ENCODE measurements at regions not wholly inside any gene's neighbourhood (a gene's known extent, or its start where the extent isn't known, plus 50 kb on each side); places are given as distances from the start of the nearest gene placed in this dataset.

DNA sequence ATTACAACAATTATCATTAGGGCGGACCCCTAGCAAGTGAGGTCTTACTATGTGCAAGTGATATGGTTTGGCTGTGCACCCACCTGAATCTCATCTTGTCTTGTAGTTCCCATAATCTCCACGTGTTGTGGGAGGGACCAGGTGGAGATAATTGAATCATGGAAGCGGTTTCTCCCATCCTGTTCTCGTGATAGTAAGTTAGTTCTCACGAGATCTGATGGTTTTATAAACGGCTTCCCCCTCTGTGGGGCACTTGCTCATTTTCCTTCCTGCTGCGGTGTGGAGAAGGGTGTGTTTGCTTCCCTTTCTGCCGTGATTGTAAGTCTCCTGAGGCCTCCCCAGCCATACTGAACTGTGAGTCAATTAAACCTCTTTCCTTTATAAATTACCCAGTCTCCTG is 96.1 kb upstream of the CDK6 start:
- WGBS, 2 experiments (ENCODE audit: extremely low coverage in 1 of 2, insufficient coverage in 1 of 2, insufficient read length in 1 of 2, insufficient replicate concordance in 2 of 2, low coverage in 1 of 2, low lambda C conversion rate in 2 of 2, missing lambda C conversion rate in 1 of 2) = 90% methylated on average over 8 of the region's 8 CpGs; no CpG with 5 or more reads in 1 of the 2 experiments
- FAIRE-seq (no peak), DNase-seq (ENCODE audit: low read depth in 1 of 2, low spot score in 2 of 2) (no peak)
- Histone ChIP-seq H3K18ac (ENCODE audit: extremely low read depth, low read length) (no peak overlapping the region), H3K79me1 (ENCODE audit: low read depth, low read length) (no peaks in the 10 kb centered on the region), H4K5ac (ENCODE audit: insufficient read length, low read depth, low read length) (no peak overlapping the region), H3K36me3 (ENCODE audit: control insufficient read depth in 2 of 4, insufficient read depth in 4 of 4, low read length in 3 of 4) (no peaks in the 10 kb centered on the region), H2BK5ac (ENCODE audit: low read depth, low read length) (no peak overlapping the region), H3K56ac (replicated peaks; ENCODE audit: insufficient read length, low read depth, low read length) (no peak overlapping the region), H3K4me1 (replicated peaks in 1 of 4; ENCODE audit: control insufficient read depth in 3 of 4, insufficient read depth in 4 of 4, low read length in 3 of 4) (no peaks in the 10 kb centered on the region), H4K91ac (replicated peaks; ENCODE audit: insufficient read length, low read length) (no peak overlapping the region), H2BK20ac (ENCODE audit: low read length) (no peak overlapping the region), H2AK5ac (ENCODE audit: low read depth, low read length) (no peak overlapping the region), H3K23me2 (ENCODE audit: low read depth, low read length) (no peaks in the 10 kb centered on the region), H3K9ac (replicated peaks in 1 of 4; ENCODE audit: extremely low read depth in 1 of 4, low read depth in 3 of 4, low read length in 3 of 4) (no peak overlapping the region), H3K4me2 (ENCODE audit: insufficient read depth in 1 of 2, low read depth in 2 of 2, low read length in 2 of 2) (no peak overlapping the region), H3K4me3 (ENCODE audit: extremely low read depth in 1 of 4, insufficient read depth in 2 of 4, low read depth in 3 of 4, low read length in 4 of 4) (no peak overlapping the region), H2AFZ (ENCODE audit: low read length) (no peak overlapping the region), H3K27me3 (replicated peaks in 1 of 4; ENCODE audit: control insufficient read depth in 3 of 4, extremely low read depth in 1 of 4, insufficient read depth in 3 of 4, low read length in 3 of 4) (no peaks in the 10 kb centered on the region), H2BK12ac (ENCODE audit: low read depth, low read length) (no peak overlapping the region), H4K20me1 (replicated peaks in 1 of 2; ENCODE audit: control insufficient read depth in 1 of 2, insufficient read depth in 2 of 2, low read length in 2 of 2) (no peaks in the 10 kb centered on the region), H2BK15ac (ENCODE audit: low read length) (no peak overlapping the region), H3K14ac (ENCODE audit: insufficient read length) (no peak overlapping the region), H2BK120ac (replicated peaks; ENCODE audit: low read depth, low read length) (no peak overlapping the region), H3K79me2 (ENCODE audit: control insufficient read depth in 1 of 2, insufficient read depth in 2 of 2, low read length in 2 of 2) (no peaks in the 10 kb centered on the region), H3K9me3 (ENCODE audit: insufficient read depth in 2 of 2, low read depth in 1 of 2, low read length in 1 of 2) (no peaks in the 10 kb centered on the region), H3K23ac (ENCODE audit: insufficient read length) (no peak overlapping the region), H4K8ac (ENCODE audit: extremely low read depth, insufficient read depth, low read length) (no peak overlapping the region), H3K27ac (ENCODE audit: low read depth, low read length) (no peak overlapping the region), H3K4ac (replicated peaks; ENCODE audit: insufficient read length, low read depth, low read length) (no peak overlapping the region)
- TF ChIP-seq BRCA1 (IDR thresholded peaks at IDR 0.05; ENCODE audit: low read depth, low read length) (no peak), CHD2 (IDR thresholded peaks at IDR 0.05; ENCODE audit: low read length) (no peak), CTBP2 (IDR thresholded peaks at IDR 0.05; ENCODE audit: borderline replicate concordance, insufficient read depth, insufficient read length, low read length) (no peak), HDAC6 (IDR thresholded peaks at IDR 0.05; ENCODE audit: low read depth, low read length) (no peak), CREB1 (IDR thresholded peaks at IDR 0.05) (no peak), MAX (IDR thresholded peaks at IDR 0.05) (no peak), TBP (IDR thresholded peaks at IDR 0.05; ENCODE audit: low read depth, low read length) (no peak), KDM1A (IDR thresholded peaks at IDR 0.05; ENCODE audit: borderline replicate concordance, low read length) (no peak), SP1 (IDR thresholded peaks at IDR 0.05; ENCODE audit: low read depth, low read length) (no peak), SUZ12 (IDR thresholded peaks at IDR 0.05; ENCODE audit: low read length) (no peak), SIN3A (conservative IDR thresholded peaks at IDR 0.05 in 1 of 2, IDR thresholded peaks at IDR 0.05 in 1 of 2; ENCODE audit: low read depth in 1 of 2, low read length in 2 of 2) (no peak), CBX5 (IDR thresholded peaks at IDR 0.05; ENCODE audit: low read depth, low read length) (no peak)
- ChIA-PET CTCF (ENCODE audit: partially characterized antibody) (no interaction called here), POLR2A (ENCODE audit: partially characterized antibody) (no interaction called here)
